ENCODE measurements at regions not wholly inside any gene's neighbourhood (a gene's known extent, or its start where the extent isn't known, plus 50 kb on each side); places are given as distances from the start of the nearest gene placed in this dataset.
"Not testable (repeated sequence)": the region's sequence is repeated elsewhere in the genome, so short reads cannot be mapped to it uniquely, and the experiment has no call there.

DNA sequence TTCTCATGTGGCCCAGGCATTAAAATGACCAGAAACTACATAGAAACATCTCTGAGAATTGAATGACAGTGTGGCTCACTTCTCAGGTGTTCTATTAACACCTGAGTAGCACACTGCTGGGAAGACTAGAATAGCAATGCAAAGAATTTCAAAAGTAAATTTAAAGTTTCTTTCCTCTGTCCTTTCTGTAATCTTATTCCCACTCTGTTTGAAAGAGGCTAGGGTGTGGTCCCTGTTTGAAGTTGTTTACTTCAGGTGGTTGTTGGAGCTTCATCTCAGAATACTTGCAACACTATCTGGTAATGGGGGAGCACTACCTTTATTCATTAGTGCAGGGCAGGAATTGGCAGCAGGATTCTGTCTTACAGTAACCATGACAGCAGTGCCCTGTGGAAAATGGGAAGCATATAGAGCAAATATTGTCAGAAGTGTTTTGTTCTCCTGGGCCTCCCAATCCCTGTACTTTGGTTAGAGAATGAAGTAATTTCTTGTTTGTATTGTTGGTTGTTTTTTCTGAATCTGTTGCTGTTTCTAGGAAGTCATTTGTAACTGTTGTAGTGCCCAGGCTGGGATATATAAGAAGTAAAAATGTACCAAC lies 1210.2 kb upstream of the ATXN8OS start:
- TF ChIP-seq, protein P1, sequence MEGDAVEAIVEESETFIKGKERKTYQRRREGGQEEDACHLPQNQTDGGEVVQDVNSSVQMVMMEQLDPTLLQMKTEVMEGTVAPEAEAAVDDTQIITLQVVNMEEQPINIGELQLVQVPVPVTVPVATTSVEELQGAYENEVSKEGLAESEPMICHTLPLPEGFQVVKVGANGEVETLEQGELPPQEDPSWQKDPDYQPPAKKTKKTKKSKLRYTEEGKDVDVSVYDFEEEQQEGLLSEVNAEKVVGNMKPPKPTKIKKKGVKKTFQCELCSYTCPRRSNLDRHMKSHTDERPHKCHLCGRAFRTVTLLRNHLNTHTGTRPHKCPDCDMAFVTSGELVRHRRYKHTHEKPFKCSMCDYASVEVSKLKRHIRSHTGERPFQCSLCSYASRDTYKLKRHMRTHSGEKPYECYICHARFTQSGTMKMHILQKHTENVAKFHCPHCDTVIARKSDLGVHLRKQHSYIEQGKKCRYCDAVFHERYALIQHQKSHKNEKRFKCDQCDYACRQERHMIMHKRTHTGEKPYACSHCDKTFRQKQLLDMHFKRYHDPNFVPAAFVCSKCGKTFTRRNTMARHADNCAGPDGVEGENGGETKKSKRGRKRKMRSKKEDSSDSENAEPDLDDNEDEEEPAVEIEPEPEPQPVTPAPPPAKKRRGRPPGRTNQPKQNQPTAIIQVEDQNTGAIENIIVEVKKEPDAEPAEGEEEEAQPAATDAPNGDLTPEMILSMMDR (IDR thresholded peaks at IDR 0.05; ENCODE audit: low read depth, low read length), result no peak
- no peak overlapping the region for H3K4me3 ChIP-seq (ENCODE audit: low read depth, low read length)

DNA sequence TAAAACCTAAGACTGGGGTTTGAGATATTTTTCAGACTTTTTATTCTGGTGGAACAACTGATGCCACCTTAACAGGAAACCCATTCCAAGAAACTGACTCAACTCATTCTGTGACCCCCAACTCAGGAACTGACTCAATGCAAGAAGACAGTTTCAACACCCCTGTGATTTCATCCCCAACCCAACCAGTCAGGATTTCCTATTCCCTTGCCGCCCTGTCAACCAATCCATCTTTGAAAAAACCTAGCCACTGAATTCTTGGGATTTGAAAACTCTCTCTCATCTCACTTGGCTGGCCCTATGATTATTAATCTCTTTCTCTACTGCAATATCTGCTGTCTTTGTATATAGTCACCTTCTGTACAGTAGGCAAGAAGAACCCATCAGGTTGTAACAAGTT lies 1211.9 kb upstream of the ATXN8OS start:
- TF ChIP-seq, protein P1 (IDR thresholded peaks at IDR 0.05; ENCODE audit: low read depth, low read length), result no peak
- H3K4me3 ChIP-seq (ENCODE audit: low read depth, low read length), result no peak overlapping the region

DNA sequence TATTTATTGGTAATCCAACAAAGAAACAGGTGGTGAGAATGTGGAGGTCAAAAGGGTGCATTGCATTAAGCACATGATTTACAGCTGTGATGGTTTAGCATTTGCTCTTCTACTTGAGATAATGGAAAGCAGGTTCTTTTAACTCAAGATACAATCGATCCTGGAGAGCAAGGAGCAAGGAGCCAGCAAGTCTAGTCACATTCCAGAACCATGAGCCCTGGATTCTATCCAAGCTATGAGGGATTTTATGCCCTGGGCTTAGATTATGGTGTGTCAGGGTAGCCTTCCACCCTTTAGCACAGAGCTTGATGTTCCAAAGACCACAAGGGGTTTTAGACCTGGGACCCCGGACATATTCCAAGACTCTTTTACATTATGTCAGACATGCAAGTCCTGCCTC lies 1213.9 kb upstream of the ATXN8OS start:
- H3K4me3 ChIP-seq (ENCODE audit: low read depth, low read length), result not testable (repeated sequence)

DNA sequence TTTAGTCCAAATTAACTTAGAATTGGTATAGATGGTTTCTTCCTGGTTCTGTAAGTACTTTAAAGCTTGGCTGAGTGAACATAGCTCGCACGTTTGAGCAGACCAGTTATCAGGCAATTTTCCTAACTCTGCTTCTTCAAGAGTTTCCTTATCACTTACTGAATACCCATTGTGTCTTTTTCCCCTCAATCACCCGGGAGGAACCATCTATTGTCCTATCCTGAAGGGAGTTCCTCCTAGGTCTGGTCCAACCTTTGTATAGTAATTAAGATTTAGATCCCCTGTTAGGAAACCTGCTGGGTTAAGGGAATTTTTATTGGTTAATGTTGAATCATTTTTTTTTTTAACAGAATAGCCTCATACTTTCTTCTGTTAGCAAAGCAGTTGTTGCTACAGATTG lies 1215.0 kb upstream of the ATXN8OS start:
- not testable (repeated sequence) for H3K4me3 ChIP-seq (ENCODE audit: low read depth, low read length)

DNA sequence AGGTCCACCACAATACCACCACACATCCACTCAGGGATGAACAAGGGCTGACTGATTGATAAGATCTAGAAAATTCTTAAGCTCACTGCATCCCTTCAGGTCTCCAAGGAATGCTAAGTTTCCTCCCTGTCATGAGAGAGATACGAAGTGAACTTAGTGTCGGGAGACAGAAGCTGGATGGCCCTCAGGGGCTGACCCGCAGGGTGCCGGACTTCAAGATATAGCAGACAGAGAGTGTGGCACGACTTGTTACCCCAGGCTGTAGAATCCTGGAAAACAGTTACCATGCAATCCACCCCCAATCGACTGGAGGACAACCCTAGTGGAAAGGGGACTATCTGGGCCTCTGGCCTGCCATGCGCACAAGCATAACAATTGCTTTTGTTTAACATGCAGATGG lies 1217.5 kb upstream of the ATXN8OS start:
- not testable (repeated sequence) for H3K4me3 ChIP-seq (ENCODE audit: low read depth, low read length)

DNA sequence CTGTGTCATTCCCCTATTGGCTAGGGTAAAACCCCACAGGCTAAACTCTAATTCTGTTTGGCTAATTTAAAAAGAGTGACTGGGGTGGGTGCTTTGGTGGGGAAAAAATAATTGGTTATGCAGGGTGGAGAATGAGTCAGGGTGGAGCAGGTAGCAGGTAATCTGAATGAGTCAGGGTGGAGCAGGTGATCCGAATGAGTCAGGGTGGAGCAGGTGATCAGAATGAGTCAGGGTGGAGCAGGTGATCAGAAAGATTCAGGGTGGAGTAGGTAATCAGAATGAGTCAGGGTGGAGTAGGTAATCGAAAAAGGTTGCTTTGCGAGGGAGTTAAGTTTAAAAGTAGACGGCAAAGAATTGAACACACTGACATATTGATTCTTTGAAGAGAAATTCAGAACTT lies 1218.8 kb upstream of the ATXN8OS start:
- TF ChIP-seq, protein P1 (IDR thresholded peaks at IDR 0.05; ENCODE audit: low read depth, low read length), result no peak
- H3K4me3 ChIP-seq (ENCODE audit: low read depth, low read length), result no peak overlapping the region

DNA sequence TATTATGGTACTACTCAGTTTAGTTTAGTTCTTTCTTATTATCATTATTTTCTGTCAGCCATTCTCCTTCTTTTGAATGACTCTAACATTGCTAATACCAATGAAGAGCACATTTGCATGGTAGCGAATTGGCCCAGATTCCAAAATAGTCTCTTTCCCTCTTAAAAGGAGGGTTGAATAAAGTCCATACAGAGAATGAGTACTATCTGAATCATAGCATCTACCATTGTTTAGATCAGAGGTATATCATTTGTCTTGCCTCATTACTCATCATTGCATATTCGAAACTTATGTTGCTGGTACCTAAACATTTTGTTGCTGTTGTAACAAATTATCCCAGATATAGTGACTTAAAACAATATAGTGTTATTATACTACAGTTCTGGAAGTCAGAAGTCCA lies 1235.3 kb upstream of the ATXN8OS start:
- TF ChIP-seq, protein P1 (IDR thresholded peaks at IDR 0.05; ENCODE audit: low read depth, low read length), result no peak
- no peak overlapping the region for H3K4me3 ChIP-seq (ENCODE audit: low read depth, low read length)

DNA sequence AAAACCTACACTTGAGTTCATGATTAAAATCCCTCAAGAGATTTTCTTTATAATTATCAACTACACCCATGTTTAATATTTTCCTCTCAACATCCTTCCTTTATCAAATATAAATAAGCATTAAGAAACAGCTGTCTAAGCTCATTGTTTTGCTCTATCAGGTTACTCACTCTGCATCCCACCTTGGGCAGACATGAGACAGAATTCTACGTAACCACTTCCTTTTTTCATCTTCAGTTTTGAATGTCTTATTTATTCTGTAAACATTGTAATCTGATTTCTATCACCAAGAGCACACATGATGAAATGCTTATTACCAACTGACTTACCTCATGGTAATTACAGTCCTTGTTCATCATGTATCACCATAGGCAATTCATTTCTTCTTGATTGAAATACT lies 1256.6 kb upstream of the ATXN8OS start:
- TF ChIP-seq, protein P1 (IDR thresholded peaks at IDR 0.05; ENCODE audit: low read depth, low read length), result no peak

DNA sequence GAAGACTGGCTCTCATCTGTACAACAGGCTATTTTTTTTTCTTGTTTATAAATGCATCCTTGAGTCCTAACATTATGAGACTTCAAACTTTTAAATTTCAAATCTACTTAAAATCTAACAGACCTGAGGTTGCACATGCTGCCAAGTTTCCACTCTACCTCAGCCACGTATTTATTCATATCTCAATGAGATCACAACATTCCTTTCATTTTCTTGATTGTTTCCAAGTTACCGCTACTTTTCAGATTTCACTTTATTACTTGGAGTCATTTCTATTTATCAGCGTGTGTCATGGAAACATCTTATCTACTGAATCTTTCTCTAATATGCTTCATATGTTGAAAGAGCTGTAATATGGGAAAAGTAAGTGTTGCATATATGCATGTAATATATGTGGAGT lies 1257.5 kb upstream of the ATXN8OS start:
- H3K4me3 ChIP-seq (ENCODE audit: low read depth, low read length), result no peak overlapping the region
- TF ChIP-seq, protein P1 (IDR thresholded peaks at IDR 0.05; ENCODE audit: low read depth, low read length), result no peak

More for the DNA sequence above, 1256.6 kb upstream of the ATXN8OS start:
- no peak overlapping the region for H3K4me3 ChIP-seq (ENCODE audit: low read depth, low read length)

Measured in WI38 (cell line).